ENCODE measurements at regions not wholly inside any gene's neighbourhood (a gene's known extent, or its start where the extent isn't known, plus 50 kb on each side); places are given as distances from the start of the nearest gene placed in this dataset.

DNA sequence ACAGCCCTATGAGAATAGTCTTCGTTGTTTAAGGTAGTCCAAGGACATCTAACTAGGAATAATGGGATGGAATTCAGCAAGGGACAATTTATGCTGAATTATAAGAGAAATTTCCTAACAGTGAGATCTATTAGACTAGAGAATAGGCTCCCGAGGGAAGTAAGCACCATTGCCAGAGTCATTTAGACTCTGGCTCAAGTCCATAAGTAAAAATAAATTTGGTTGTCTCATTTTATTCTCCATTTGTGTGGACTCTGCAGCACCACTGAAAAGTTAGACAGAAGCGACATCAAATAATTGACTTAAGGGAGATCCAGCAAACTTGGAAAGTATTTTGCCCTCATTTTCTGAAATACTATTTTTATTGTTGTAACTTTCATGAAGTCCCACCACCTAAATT, 129.3 kb upstream of the SMIM21 start:
- DNase-seq, result no peak

DNA sequence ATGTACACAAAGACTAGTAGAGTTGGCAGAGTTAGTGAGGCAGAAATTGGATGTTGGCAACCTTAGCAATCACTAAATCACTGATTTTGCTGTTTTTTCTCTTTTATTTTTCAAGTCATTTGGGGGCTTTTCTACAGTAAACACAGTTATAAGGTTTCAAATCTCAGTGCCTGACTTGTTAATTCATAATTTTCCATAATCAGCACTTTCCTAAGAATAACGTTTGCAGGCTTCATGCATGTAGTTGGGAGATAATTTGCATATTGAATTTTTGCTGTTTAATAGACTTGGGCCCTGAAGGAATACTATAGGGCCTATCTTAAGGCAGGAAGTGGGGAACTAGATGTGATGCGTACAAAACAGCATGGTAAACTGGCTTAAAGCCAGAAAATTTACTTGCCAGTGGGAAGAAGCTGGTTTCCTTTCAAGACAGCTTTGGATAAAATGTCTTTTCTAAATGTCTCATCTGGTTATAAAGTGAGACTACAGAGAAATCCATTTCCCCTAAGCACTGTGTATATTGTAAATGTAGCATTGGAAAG, 127.2 kb upstream of the SMIM21 start:
- no peak for DNase-seq

DNA sequence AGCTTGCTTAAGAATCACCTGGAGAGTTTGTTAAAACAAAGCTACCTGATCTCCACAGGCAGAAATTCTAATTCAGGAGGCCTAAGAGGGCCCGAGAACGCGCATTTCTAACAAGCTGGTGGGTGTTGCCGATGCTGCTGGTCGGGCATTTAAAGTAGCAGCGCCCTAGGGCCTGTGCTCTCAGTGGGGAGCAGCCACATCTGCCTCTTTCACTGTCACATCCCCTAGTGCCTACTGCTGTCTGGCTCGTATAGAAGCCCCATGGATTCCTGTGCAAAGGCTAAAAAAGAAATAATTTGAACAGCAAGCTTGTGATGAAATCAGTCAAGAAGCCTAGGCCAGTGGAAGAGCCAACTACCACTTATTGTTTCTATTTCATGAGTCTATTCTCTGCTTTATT, 126.7 kb upstream of the SMIM21 start:
- DNase-seq, result no peak

GRCh38 chr18:75553021-75553420, 125.5 kb upstream of the SMIM21 start:
- DNase-seq, result no peak

DNA sequence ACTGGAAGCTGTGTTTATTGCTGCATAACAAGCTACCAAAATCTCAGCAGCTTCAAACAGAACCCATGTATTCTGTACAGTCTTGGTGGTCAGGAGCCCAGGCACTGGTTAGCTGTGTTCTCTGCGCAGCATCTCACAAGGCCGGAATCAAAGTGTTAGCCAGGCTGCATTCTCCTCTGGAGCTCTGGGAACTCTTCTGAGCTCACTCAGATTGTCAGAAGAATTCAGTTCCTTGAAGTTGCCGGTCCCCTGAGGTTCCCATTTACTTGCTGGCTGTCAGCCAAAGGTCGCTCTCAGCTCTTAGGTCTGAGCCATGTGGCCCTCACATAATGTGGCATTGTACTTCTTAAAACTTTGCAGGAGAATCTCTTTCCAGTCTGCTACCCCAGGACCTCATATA, 123.6 kb upstream of the SMIM21 start:
- no peak for DNase-seq

GRCh38 chr18:75548353-75548905, 120.9 kb upstream of the SMIM21 start:
- no peak for DNase-seq

GRCh38 chr18:75546964-75547363, 119.5 kb upstream of the SMIM21 start:
- no peak for DNase-seq

DNA sequence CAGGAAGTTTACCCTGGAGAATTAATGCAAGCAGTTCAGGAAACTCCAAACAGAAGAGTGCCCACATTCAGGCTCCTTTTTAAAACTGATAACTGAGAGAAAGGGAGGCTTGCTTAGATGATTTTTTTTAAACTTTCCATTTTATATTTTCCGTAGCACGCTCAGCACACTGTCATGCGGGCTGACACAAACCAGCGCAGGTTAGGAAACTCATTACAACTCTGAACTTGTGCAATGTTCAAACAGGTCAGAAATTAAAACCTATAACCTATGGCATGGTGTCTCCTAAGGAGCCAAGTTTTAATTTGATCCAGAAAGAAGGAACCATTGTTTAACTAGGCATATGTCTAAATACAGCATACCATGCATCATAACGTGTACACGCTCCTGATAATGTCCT, 117.7 kb upstream of the SMIM21 start:
- no peak for DNase-seq

DNA sequence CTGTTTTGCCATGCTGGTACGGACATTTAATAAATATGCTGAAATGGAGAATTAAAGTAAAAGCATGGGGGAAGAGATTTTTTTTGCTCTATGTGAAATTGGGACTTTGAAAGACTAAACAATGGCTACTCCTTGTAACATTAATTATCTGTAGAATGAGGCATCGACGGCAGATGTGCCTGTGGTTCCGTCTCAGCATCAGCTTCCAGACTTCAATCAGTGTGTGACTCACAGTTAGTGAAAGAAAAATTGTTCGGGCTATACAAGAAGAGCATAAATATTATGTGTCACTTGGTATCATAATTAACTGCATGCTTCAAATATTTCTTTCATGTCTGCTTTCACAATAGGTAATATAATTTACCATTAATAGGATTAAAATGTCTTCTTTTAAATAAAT, 117.0 kb upstream of the SMIM21 start:
- no peak for DNase-seq

GRCh38 chr18:75544051-75544481, 116.6 kb upstream of the SMIM21 start:
- no peak for DNase-seq

- no peak for DNase-seq
Measured at GRCh38 chr18:75538727-75539126, 111.2 kb upstream of the SMIM21 start.

DNA sequence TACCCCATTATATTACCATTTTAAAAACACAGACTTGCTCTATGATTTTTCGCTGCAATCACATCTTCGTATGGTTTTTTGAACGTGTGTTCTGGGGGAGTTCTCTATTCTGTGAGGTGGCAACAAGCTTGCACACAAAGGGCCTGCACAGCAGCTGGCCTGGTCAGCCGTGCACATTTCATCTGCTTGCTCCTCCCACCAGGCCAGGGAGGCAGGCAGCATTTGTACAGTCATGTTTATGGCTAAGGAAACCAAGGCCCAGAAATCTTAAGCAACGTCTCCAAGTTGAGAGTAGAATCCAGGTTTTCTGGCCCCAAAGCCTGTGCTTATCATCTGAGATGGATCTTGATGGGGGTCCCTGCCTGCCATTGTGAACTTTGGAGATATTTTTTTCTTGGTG, 106.4 kb upstream of the SMIM21 start:
- no peak for DNase-seq

GRCh38 chr18:75533209-75533608, 105.7 kb upstream of the SMIM21 start:
- no peak for DNase-seq

DNA sequence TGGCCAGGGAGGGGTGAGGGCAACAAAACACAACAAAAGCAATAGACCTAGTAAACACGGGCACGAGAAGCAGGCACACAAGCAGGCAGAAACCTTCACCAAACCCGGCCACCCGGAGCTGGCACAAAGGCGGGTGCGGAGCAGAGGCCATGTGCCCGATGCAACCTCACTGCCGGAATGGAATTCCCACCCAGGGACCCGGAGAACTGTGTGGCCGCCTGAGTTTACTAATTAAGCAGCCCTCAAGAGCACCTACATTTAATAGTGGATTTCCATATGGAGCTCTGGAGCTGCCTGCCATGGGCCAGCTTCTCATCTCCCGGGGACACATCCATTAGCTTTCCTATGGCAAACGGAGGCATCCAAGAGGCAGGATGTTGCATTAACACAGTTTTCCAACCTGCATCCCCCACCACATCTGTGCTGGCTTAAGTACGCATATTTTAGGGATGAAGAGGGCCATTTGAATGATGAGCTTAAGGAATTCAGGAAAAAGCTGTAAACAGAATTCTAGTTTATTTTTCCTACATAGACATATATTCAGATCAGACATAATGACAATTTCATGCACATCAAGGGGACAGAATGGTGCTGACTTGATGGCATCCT, 104.5 kb upstream of the SMIM21 start:
- DNase-seq, result no peak

GRCh38 chr18:75531212-75531850, 103.8 kb upstream of the SMIM21 start:
- no peak for DNase-seq

DNA sequence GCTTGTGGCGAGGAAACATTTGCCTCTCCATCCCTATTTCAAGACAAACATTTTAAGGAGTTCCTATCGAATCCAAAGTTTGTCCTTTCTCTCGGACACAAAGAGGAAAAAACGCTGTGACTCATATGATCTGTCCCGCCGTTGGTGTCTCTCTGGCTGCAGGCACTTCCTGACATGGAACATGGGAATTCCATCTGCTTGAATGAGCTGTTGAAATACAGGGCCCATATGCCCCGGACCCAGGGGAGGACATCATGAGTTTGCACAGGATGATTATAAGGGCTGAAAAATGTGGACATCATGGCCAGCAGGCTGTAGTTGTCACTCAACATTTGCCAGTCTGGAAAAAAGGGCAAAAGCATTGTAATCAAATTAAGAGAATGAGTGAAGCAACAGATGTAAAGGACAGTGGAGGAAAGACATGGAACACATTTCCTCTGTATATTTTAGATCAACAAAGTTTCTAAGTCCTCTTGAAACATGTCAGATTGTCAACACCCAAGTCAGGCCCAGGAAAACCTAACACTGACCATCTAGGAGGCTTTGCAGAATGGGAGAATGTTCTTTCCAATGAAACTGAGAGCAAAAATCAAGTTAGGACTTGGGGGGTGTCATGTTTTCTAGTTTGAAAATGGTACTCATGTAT, 103.2 kb upstream of the SMIM21 start:
- no peak for DNase-seq

DNA sequence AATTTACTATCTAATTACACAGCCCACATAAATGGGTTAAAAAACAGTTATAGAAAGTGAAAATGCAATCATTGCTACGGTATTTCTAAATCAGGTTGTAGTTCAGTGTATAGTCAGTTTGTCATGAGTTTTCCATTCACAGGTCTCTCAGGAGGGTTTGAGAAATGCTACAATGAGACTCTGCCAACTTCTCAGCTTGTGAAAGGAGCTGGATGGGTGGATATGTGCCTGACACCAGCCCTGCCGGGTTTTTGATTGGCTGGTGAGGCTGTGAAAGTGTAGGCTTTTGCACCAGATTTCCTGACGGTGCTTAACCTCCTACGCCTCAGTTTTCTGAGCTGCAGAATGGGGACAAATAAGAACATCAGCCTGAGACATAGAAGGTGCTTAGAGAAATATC, 102.6 kb upstream of the SMIM21 start:
- DNase-seq, result no peak

- no peak for DNase-seq
Measured at GRCh38 chr18:75529394-75529793, 101.9 kb upstream of the SMIM21 start.

DNA sequence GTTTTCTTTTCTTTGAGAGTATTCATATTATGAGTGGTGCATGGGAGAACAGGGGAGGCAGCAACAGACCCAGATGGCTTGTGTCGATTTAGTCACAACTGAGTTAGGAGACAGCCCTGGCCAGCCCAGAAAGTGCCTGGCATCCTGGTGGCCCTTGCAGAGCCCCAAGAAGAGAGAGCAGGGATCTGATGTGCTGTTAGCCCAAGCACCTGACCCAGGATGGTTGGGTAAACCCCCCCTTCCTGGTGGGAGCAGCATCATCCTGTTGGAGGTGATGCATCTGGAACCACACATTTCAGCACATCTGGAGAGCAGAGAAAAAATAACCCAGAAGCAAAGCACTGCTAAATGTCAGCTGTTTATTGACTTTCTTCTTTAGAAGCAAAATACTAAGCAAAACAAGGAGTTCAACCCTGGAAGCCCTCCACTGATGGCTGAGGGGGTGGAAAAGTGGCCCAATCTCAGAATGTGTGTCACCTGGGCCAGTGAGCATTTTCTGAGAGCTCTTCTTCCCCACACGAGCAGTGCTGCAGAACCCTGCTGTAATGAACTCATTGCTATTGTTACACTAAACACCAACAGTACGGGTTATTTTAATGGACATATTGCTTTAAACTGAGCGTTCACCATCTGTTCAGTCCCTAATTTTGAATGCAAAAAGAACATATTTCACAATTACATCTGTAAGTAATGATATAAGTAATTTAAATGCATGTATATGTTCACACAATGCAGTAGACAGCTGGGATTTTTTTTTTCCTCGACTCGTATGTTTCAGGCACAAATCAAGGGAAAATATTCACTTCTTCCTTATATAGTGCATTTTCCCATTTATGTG, 100.6 kb upstream of the SMIM21 start:
- no peak for DNase-seq

- DNase-seq, result no peak
Measured at GRCh38 chr18:75526038-75526437, 98.5 kb upstream of the SMIM21 start.

DNA sequence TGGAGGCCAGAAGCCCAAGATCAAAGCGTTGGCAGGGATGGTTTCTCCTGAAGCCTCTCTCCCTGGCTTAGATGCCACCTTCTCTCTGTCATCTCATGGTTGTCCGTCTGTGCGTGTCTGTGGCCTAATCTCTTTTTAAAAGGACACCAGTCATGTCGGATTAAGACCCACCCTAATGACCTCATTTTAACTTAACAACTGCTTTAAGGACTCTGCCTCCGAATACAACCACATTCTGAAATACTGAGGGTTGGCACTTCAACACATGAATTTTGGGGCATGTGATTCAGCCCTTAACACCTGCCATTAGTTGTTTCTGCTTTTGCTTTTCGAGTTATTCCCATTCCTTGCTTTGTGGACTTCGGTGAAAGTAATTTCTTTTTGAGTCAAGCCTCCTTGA, 97.8 kb upstream of the SMIM21 start:
- no peak for DNase-seq

DNA sequence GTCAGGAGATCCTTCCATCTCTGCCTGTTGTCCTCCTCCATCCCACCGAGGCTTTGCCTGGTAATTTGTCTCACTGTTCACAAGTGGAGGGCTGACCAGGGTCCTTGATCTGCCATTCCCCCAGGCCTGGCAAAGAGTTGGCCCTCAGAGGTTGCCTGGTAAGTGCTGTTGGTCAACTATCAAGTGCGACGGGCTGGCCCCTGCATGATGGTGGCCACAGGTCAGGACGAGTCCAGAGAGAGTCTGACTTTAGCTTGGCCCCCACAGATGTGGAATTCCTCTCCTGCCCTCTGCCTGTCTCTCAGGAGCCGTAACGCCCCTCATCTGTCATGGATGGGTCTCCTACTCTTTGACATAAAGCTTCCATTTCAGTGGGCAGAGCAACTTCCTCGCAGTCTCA, 97.3 kb upstream of the SMIM21 start:
- no peak for DNase-seq

GRCh38 chr18:75524181-75524580, 96.7 kb upstream of the SMIM21 start:
- DNase-seq, result no peak
